Activated CD8-positive, alpha-beta memory T cell treated with anti-CD3 and anti-CD28 coated beads, Interleukin-2, amount 10 ng/mL, durations not matched to agents 7 days and 5 days (primary cell): ENCODE measurements at regions not wholly inside any gene's neighbourhood (a gene's known extent, or its start where the extent isn't known, plus 50 kb on each side); places are given as distances from the start of the nearest gene placed in this dataset.
A peak's percentile ranks its signal among the peaks of the same experiment; 100 is the strongest.
"Not testable (repeated sequence)": the region's sequence is repeated elsewhere in the genome, so short reads cannot be mapped to it uniquely, and the experiment has no call there.

Experiments
- ATAC-seq: fragments of 150-1000 bp; cut with Tn5 transposase; one replicate; pipeline ENCODE4 v1.10.0; 2021; ENCODE audit warnings: moderate library complexity
- CTCF ChIA-PET: fragments of 350-600 bp; sonication (Branson Sonifier 250); formaldehyde crosslinking; loops from one replicate; lab custom pipeline; 2021; ENCODE audit warnings: antibody characterized with exemption; lab: Charles Lee
- DNase-seq: peaks from one replicate; pipeline ENCODE4 v3.0.0-alpha.2; 2020
- H3K27ac Mint-ChIP-seq: one replicate; pipeline ENCODE4 v1.8.0; 2021; ENCODE audit warnings: mild to moderate bottlenecking, mixed read lengths
- H3K27me3 Mint-ChIP-seq: one replicate; pipeline ENCODE4 v1.8.0; 2021; ENCODE audit warnings: mixed read lengths
- H3K36me3 Mint-ChIP-seq: one replicate; pipeline ENCODE4 v1.8.0; 2021; ENCODE audit warnings: mild to moderate bottlenecking, mixed read lengths
- H3K4me1 Mint-ChIP-seq: one replicate; pipeline ENCODE4 v1.8.0; 2021; ENCODE audit warnings: mixed read lengths
- H3K4me3 Mint-ChIP-seq: one replicate; pipeline ENCODE4 v1.8.0; 2021; ENCODE audit warnings: mild to moderate bottlenecking, moderate library complexity, mixed read lengths
- H3K9me3 Mint-ChIP-seq: one replicate; pipeline ENCODE4 v1.8.0; 2022; ENCODE audit warnings: low read depth, mixed read lengths

- CTCF ChIA-PET = no interaction called here
- Mint-ChIP-seq H3K4me3 (no peak overlapping the region), H3K27me3 (no peaks in the 10 kb centered on the region), H3K36me3 (peaks cover 10% of the 10 kb centered on the region), H3K9me3 (peaks cover 2% of the 10 kb centered on the region), H3K27ac (no peak overlapping the region), H3K4me1 (peaks cover 35% of the 10 kb centered on the region)
- no peak for DNase-seq
- ATAC-seq = no peak
Observed at GRCh38 chr12:75634244-75635222, 123.1 kb upstream of the KRR1 start.

DNA sequence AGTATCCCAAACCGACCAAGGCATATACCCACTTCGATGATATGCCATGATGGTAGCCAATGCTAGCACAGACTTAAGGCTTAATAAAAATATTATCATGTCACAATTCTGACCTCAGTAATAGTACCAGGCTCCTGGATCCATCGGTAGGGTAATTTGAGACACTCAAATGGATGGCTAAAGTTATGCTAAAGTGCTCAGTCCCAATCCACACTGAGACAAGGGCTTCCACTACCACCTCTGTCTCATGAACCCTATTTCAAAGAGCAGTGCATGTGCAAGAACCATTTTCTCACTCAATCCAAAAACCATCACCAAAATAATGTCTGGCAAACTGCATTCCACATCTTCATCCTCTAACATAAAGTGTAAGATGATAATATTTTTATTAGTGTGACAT lies 122.4 kb upstream of the KRR1 start:
- Mint-ChIP-seq H3K36me3 (peaks cover 12% of the 10 kb centered on the region), H3K4me3 (no peak overlapping the region), H3K9me3 (peaks cover 2% of the 10 kb centered on the region), H3K4me1 (peaks cover 35% of the 10 kb centered on the region), H3K27me3 (no peaks in the 10 kb centered on the region), H3K27ac (peak overlapping the region; percentile 20)
- no peak for DNase-seq
- CTCF ChIA-PET = no interaction called here
- ATAC-seq = no peak

GRCh38 chr12:75632442-75632841 lies 121.0 kb upstream of the KRR1 start:
- Mint-ChIP-seq H3K27me3 (no peaks in the 10 kb centered on the region), H3K4me3 (no peak overlapping the region), H3K36me3 (peaks cover 12% of the 10 kb centered on the region), H3K4me1 (peaks cover 25% of the 10 kb centered on the region), H3K9me3 (peaks cover 2% of the 10 kb centered on the region), H3K27ac (no peak overlapping the region)
- ATAC-seq (no peak), DNase-seq (no peak)
- CTCF ChIA-PET = no interaction called here

GRCh38 chr12:75631831-75632230 lies 120.4 kb upstream of the KRR1 start:
- CTCF ChIA-PET = no interaction called here
- no peak for ATAC-seq
- Mint-ChIP-seq H3K27me3 (no peaks in the 10 kb centered on the region), H3K27ac (no peak overlapping the region), H3K9me3 (peaks cover 2% of the 10 kb centered on the region), H3K36me3 (peaks cover 12% of the 10 kb centered on the region), H3K4me3 (no peak overlapping the region), H3K4me1 (peaks cover 21% of the 10 kb centered on the region)
- DNase-seq = no peak

GRCh38 chr12:75630091-75630490 lies 118.7 kb upstream of the KRR1 start:
- Mint-ChIP-seq H3K27ac (no peak overlapping the region), H3K9me3 (peaks cover 2% of the 10 kb centered on the region), H3K36me3 (peaks cover 10% of the 10 kb centered on the region), H3K4me1 (peaks cover 4% of the 10 kb centered on the region), H3K27me3 (no peaks in the 10 kb centered on the region), H3K4me3 (no peak overlapping the region)
- ATAC-seq = no peak
- CTCF ChIA-PET = interaction anchor here (1.3 kb wide), 1 partner anchor 30 kb away, joined by 3 read pairs; no protein-coding TSS in a partner anchor
- no peak for DNase-seq

DNA sequence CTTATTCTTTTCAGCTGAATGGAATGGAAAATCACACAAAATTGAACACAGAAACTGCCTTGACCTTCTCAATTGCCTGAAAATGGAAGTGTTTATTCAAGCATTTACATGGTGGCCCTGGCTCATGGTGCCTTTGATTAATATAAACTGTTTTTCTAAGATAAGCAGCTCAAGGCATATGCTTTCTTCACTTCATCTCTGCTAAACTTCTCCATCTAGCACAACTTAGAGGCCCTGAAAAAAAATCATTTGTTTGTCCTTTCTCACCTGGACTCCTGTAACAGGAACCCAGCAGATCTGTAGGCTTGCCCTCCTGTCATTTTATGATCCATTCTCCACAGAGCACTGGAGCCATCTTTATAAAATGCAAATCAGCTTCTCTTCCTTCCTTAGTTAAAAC lies 117.5 kb upstream of the KRR1 start:
- H3K4me1 Mint-ChIP-seq = no peaks in the 10 kb centered on the region
- H3K4me3 Mint-ChIP-seq = no peak overlapping the region
- H3K27ac Mint-ChIP-seq = no peak overlapping the region
- no peaks in the 10 kb centered on the region for H3K27me3 Mint-ChIP-seq
- ATAC-seq (no peak), DNase-seq (no peak)
- peaks cover 2% of the 10 kb centered on the region for H3K9me3 Mint-ChIP-seq
- CTCF ChIA-PET = no interaction called here
- peaks cover 9% of the 10 kb centered on the region for H3K36me3 Mint-ChIP-seq

GRCh38 chr12:75628511-75628910 lies 117.1 kb upstream of the KRR1 start:
- CTCF ChIA-PET = no interaction called here
- ATAC-seq = no peak
- Mint-ChIP-seq H3K9me3 (peaks cover 2% of the 10 kb centered on the region), H3K27me3 (no peaks in the 10 kb centered on the region), H3K27ac (no peak overlapping the region), H3K36me3 (peaks cover 9% of the 10 kb centered on the region), H3K4me1 (peaks cover 2% of the 10 kb centered on the region), H3K4me3 (no peak overlapping the region)
- DNase-seq = no peak

GRCh38 chr12:75623631-75624154 lies 112.3 kb upstream of the KRR1 start:
- DNase-seq = no peak
- H3K36me3 Mint-ChIP-seq = peaks cover 2% of the 10 kb centered on the region
- ATAC-seq = no peak
- CTCF ChIA-PET = interaction anchor here (0.9 to 1.7 kb wide), 4 partner anchors 18 to 413 kb away, joined by 3 to 6 read pairs (median 4); no protein-coding TSS in a partner anchor
- no peaks in the 10 kb centered on the region for H3K9me3 Mint-ChIP-seq
- H3K4me3 Mint-ChIP-seq = no peak overlapping the region
- H3K27ac Mint-ChIP-seq = no peak overlapping the region
- peaks cover 13% of the 10 kb centered on the region for H3K4me1 Mint-ChIP-seq
- no peaks in the 10 kb centered on the region for H3K27me3 Mint-ChIP-seq

DNA sequence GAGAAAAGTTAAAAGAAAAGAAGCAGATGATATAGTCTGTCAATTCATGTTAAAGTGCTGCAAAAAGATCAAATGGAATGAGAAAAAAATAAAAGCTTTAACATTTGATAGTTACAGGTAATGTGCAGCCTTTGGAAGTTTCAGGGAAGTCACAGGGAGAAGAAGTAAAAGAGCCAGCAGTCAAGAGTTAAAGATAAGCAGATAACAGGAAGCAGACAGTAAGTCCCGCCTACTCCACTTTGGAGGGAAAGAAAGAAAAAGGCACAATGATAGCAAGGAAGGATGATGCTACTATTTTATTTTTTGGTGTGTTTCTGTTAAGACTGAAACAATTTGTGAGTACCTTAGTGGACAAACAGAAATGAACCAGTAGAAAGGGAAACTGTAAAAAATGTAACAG lies 111.1 kb upstream of the KRR1 start:
- Mint-ChIP-seq H3K27ac (no peak overlapping the region), H3K9me3 (no peaks in the 10 kb centered on the region), H3K36me3 (peaks cover 2% of the 10 kb centered on the region), H3K4me3 (no peak overlapping the region), H3K27me3 (peaks cover 2% of the 10 kb centered on the region), H3K4me1 (peaks cover 13% of the 10 kb centered on the region)
- no peak for ATAC-seq
- DNase-seq = no peak
- CTCF ChIA-PET = no interaction called here

GRCh38 chr12:75614396-75614795 lies 103.0 kb upstream of the KRR1 start:
- H3K4me3 Mint-ChIP-seq, ATAC-seq, CTCF ChIA-PET, DNase-seq, H3K27ac Mint-ChIP-seq, H3K4me1 Mint-ChIP-seq, H3K9me3 Mint-ChIP-seq: not testable (repeated sequence)
- Mint-ChIP-seq H3K27me3 (peaks cover 30% of the 10 kb centered on the region), H3K36me3 (peaks cover 11% of the 10 kb centered on the region)

GRCh38 chr12:75613981-75614380 lies 102.6 kb upstream of the KRR1 start:
- CTCF ChIA-PET = no interaction called here
- H3K4me1 Mint-ChIP-seq = no peaks in the 10 kb centered on the region
- no peak for DNase-seq
- H3K36me3 Mint-ChIP-seq = peaks cover 11% of the 10 kb centered on the region
- H3K27ac Mint-ChIP-seq = no peak overlapping the region
- H3K9me3 Mint-ChIP-seq = peaks cover 7% of the 10 kb centered on the region
- peaks cover 30% of the 10 kb centered on the region for H3K27me3 Mint-ChIP-seq
- no peak overlapping the region for H3K4me3 Mint-ChIP-seq
- no peak for ATAC-seq

- peaks cover 33% of the 10 kb centered on the region for H3K27me3 Mint-ChIP-seq
- no peak overlapping the region for H3K27ac Mint-ChIP-seq
- ATAC-seq (no peak), DNase-seq (no peak)
- CTCF ChIA-PET = interaction anchor here (1.3 kb wide), 1 partner anchor 37 kb away, joined by 3 read pairs; no protein-coding TSS in a partner anchor
- no peaks in the 10 kb centered on the region for H3K4me1 Mint-ChIP-seq
- H3K36me3 Mint-ChIP-seq = peaks cover 6% of the 10 kb centered on the region
- no peak overlapping the region for H3K4me3 Mint-ChIP-seq
- H3K9me3 Mint-ChIP-seq = no peaks in the 10 kb centered on the region
Observed at GRCh38 chr12:75611041-75611440, 99.6 kb upstream of the KRR1 start.

- CTCF ChIA-PET = no interaction called here
- Mint-ChIP-seq H3K4me3 (no peak overlapping the region), H3K27me3 (peaks cover 17% of the 10 kb centered on the region), H3K9me3 (no peaks in the 10 kb centered on the region), H3K27ac (no peak overlapping the region), H3K36me3 (no peaks in the 10 kb centered on the region), H3K4me1 (no peaks in the 10 kb centered on the region)
- no peak for DNase-seq
- no peak for ATAC-seq
Observed at GRCh38 chr12:75606956-75607355, 95.5 kb upstream of the KRR1 start.

- no peaks in the 10 kb centered on the region for H3K4me1 Mint-ChIP-seq
- no peaks in the 10 kb centered on the region for H3K36me3 Mint-ChIP-seq
- H3K27me3 Mint-ChIP-seq = peaks cover 20% of the 10 kb centered on the region
- H3K27ac Mint-ChIP-seq = no peak overlapping the region
- CTCF ChIA-PET = no interaction called here
- no peaks in the 10 kb centered on the region for H3K9me3 Mint-ChIP-seq
- DNase-seq (no peak), ATAC-seq (no peak)
- no peak overlapping the region for H3K4me3 Mint-ChIP-seq
Observed at GRCh38 chr12:75606151-75606550, 94.7 kb upstream of the KRR1 start.
